ENCODE measurements at regions not wholly inside any gene's neighbourhood (a gene's known extent, or its start where the extent isn't known, plus 50 kb on each side); places are given as distances from the start of the nearest gene placed in this dataset.

DNA sequence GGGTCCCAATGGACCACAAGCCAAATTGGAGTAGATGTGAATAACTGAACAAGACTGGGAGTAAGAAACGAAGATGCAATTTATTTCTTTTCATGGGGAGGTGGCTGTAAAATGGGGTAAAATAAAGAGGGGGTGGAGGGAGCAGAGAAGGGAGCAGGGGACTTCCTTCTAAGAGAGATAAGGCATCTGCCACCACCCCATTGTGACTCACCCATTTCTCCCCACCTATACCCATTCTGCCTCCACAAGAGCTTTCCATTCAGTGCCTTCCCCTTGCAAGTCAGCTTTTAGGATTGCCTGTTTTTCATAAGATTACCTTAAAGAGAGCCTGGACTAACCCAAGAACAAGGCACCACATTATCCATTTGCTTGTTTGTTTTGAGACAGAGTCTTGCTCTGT lies 87.1 kb upstream of the PAX2 start:
- TF ChIP-seq, protein P1, sequence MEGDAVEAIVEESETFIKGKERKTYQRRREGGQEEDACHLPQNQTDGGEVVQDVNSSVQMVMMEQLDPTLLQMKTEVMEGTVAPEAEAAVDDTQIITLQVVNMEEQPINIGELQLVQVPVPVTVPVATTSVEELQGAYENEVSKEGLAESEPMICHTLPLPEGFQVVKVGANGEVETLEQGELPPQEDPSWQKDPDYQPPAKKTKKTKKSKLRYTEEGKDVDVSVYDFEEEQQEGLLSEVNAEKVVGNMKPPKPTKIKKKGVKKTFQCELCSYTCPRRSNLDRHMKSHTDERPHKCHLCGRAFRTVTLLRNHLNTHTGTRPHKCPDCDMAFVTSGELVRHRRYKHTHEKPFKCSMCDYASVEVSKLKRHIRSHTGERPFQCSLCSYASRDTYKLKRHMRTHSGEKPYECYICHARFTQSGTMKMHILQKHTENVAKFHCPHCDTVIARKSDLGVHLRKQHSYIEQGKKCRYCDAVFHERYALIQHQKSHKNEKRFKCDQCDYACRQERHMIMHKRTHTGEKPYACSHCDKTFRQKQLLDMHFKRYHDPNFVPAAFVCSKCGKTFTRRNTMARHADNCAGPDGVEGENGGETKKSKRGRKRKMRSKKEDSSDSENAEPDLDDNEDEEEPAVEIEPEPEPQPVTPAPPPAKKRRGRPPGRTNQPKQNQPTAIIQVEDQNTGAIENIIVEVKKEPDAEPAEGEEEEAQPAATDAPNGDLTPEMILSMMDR (IDR thresholded peaks at IDR 0.05), result no peak
- TF ChIP-seq POLR2A (IDR thresholded peaks at IDR 0.05), result no peak

Data from uterus (tissue), 2 donors.